H1 (cell line): ENCODE measurements at regions not wholly inside any gene's neighbourhood (a gene's known extent, or its start where the extent isn't known, plus 50 kb on each side); places are given as distances from the start of the nearest gene placed in this dataset.

Experiments
- EP300 ChIP-seq, 2 experiments: IDR thresholded peaks; 1 replicate in 1 of 2; 2 replicates in 1 of 2; pipeline ENCODE4 v1.6.1; 2011 to 2012; ENCODE audit warnings: low read depth in 2 of 2, low read length in 2 of 2, mild to moderate bottlenecking in 2 of 2, borderline replicate concordance in 1 of 2, inconsistent platforms in 1 of 2, moderate library complexity in 1 of 2
- GTF2F1 ChIP-seq: IDR thresholded peaks from 2 replicates; pipeline ENCODE4 v1.6.1; 2012; ENCODE audit warnings: low read depth, low read length, improper control_type of control experiment, borderline replicate concordance
- HDAC6 ChIP-seq: IDR thresholded peaks from one replicate; pipeline ENCODE4 v1.7.1; 2012; ENCODE audit warnings: low read depth, mild to moderate bottlenecking, inconsistent platforms, low read length, moderate library complexity
- JUN ChIP-seq: IDR thresholded peaks from 2 replicates; pipeline ENCODE4 v1.6.1; 2011; ENCODE audit warnings: low read depth, mild to moderate bottlenecking, improper control_type of control experiment, low read length
- MAFK ChIP-seq: IDR thresholded peaks from 2 replicates; pipeline ENCODE4 v1.6.1; 2012; ENCODE audit warnings: low read depth, mild to moderate bottlenecking, improper control_type of control experiment, low read length
- POLR2A ChIP-seq, 2 experiments: IDR thresholded peaks; 1 replicate in 1 of 2; 2 replicates in 1 of 2; pipeline ENCODE4 v1.6.1; 2011; ENCODE audit warnings: low read depth in 2 of 2, low read length in 2 of 2, mild to moderate bottlenecking in 2 of 2; ENCODE audit errors: control extremely low read depth in 1 of 2
- POLR2AphosphoS5 ChIP-seq: IDR thresholded peaks from 2 replicates; pipeline ENCODE4 v1.6.1; 2011; ENCODE audit warnings: low read depth, low read length
- RFX5 ChIP-seq: IDR thresholded peaks from 2 replicates; pipeline ENCODE4 v1.6.1; 2011; ENCODE audit warnings: low read depth, low read length, improper control_type of control experiment, borderline replicate concordance
- RXRA ChIP-seq: IDR thresholded peaks from 2 replicates; pipeline ENCODE4 v1.6.1; 2011; ENCODE audit warnings: low read depth, mild to moderate bottlenecking, low read length, moderate library complexity; ENCODE audit not compliant: insufficient read depth
- SUZ12 ChIP-seq: fragments of 200-600 bp; sonication (generic); IDR thresholded peaks from 2 replicates; pipeline ENCODE4 v1.6.1; 2012; ENCODE audit warnings: mild to moderate bottlenecking, inconsistent platforms, low read length, moderate library complexity, mixed read lengths
- YY1 ChIP-seq: IDR thresholded peaks from 2 replicates; pipeline ENCODE4 v1.6.1; 2011; ENCODE audit warnings: low read depth, mild to moderate bottlenecking, low read length
- ZNF274 ChIP-seq: IDR thresholded peaks from 2 replicates; pipeline ENCODE4 v1.7.0; 2012; ENCODE audit warnings: low read length, borderline replicate concordance; ENCODE audit errors: extremely low read depth
- TF ChIP-seq, protein P1 (sequence below), 3 experiments: IDR thresholded peaks; 1 replicate in 2 of 3; 2 replicates in 1 of 3; pipeline versions ENCODE4 v1.5.1 to v1.6.1; 2011; ENCODE audit warnings: low read length in 3 of 3, mild to moderate bottlenecking in 3 of 3, inconsistent platforms in 2 of 3, low read depth in 1 of 3, moderate library complexity in 1 of 3; ENCODE audit not compliant: insufficient read depth in 1 of 3; ENCODE audit errors: control extremely low read depth in 1 of 3
- TF ChIP-seq, protein P2 (sequence below): IDR thresholded peaks from 2 replicates; pipeline ENCODE4 v1.6.1; 2012; ENCODE audit warnings: inconsistent platforms

DNA sequence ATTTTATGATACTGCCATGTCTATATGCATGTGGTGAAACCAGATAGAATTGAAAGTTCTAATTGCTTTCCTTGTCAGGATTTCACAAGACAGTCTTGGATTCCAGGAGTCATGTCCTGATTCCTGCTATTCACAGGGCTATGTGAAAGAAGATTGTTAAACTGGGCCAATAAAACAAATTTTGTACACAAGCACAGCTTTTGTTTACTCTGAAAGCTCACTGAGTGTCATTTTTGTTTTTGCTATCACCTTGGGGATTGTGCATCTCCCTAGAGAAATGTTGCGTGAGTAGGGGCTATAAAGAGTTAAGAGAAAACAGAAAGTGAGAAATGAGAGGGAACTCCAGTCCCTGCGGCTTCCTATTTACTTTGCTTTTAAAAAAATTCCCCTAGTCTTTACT is 627.5 kb downstream of the PKHD1 start:
- TF ChIP-seq, protein P1, sequence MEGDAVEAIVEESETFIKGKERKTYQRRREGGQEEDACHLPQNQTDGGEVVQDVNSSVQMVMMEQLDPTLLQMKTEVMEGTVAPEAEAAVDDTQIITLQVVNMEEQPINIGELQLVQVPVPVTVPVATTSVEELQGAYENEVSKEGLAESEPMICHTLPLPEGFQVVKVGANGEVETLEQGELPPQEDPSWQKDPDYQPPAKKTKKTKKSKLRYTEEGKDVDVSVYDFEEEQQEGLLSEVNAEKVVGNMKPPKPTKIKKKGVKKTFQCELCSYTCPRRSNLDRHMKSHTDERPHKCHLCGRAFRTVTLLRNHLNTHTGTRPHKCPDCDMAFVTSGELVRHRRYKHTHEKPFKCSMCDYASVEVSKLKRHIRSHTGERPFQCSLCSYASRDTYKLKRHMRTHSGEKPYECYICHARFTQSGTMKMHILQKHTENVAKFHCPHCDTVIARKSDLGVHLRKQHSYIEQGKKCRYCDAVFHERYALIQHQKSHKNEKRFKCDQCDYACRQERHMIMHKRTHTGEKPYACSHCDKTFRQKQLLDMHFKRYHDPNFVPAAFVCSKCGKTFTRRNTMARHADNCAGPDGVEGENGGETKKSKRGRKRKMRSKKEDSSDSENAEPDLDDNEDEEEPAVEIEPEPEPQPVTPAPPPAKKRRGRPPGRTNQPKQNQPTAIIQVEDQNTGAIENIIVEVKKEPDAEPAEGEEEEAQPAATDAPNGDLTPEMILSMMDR (IDR thresholded peaks at IDR 0.05; ENCODE audit: control extremely low read depth in 1 of 3, insufficient read depth in 1 of 3, low read depth in 1 of 3, low read length in 3 of 3), result no peak
- TF ChIP-seq, protein P2, sequence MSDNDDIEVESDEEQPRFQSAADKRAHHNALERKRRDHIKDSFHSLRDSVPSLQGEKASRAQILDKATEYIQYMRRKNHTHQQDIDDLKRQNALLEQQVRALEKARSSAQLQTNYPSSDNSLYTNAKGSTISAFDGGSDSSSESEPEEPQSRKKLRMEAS, result no peak
- TF ChIP-seq GTF2F1 (no peak), EP300 (IDR thresholded peaks at IDR 0.05; ENCODE audit: borderline replicate concordance in 1 of 2, low read depth in 2 of 2, low read length in 2 of 2) (no peak), POLR2A (IDR thresholded peaks at IDR 0.05; ENCODE audit: control extremely low read depth in 1 of 2, low read depth in 2 of 2, low read length in 2 of 2) (no peak), RFX5 (no peak), HDAC6 (no peak), ZNF274 (no peak), RXRA (no peak), SUZ12 (no peak), YY1 (no peak), MAFK (no peak), POLR2AphosphoS5 (no peak), JUN (no peak)
